ENCODE measurements at regions not wholly inside any gene's neighbourhood (a gene's known extent, or its start where the extent isn't known, plus 50 kb on each side); places are given as distances from the start of the nearest gene placed in this dataset.

DNA sequence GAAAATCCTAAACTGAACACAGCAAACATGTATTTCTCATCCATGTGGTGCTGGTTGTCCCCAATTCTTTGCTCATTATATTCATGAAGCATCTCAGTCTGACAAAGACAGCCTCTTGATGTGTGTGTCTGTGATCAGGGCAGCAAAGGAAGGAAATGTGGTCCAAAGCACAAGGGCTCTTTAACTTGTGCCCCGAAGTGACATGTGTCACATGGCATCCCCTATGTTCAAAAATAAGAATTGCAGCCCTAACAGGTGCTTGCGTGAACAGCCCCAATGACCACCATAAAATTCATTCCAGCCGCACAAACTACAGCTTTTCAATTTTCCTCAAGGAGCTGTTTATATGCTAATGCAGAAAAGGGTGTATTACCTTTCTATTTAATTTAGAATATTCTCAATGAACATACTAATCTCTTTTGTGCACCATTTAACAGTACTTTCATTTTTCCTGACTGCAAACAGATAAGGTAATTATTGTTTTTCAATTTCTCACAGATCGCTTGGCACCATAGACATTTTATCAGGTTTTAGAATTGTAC, 231.9 kb upstream of the CTSO start:
- dilution Hi-C loops (cut with MboI; ENCODE audit: extremely low pct_ligation_motif_present, low sequenced_read_pairs) = no loop called here
- no peak overlapping the region for H3K4me3 ChIP-seq (replicated peaks in 1 of 3; ENCODE audit: insufficient read depth in 1 of 3, low read depth in 1 of 3, low read length in 3 of 3)
- POLR2A ChIA-PET = no interaction called here

More for the DNA sequence above, 231.9 kb upstream of the CTSO start:
- no peaks in the 10 kb centered on the region for H4K20me1 ChIP-seq (replicated peaks; ENCODE audit: control insufficient read depth, extremely low read depth, insufficient read depth, low read length)
- no peaks in the 10 kb centered on the region for H3K4me1 ChIP-seq (ENCODE audit: control insufficient read depth, extremely low read depth, insufficient read depth, low read length)
- H3K79me2 ChIP-seq (ENCODE audit: control insufficient read depth, insufficient read depth, low read length) = no peaks in the 10 kb centered on the region
- intact Hi-C loops (cut with micrococcal nuclease) = no loop called here
- no peaks in the 10 kb centered on the region for H3K9me1 ChIP-seq (replicated peaks; ENCODE audit: control insufficient read depth, extremely low read depth, insufficient read depth, low read length)
- CTCF ChIA-PET = no interaction called here
- no peak for DNase-seq (ENCODE audit: low read depth, low spot score)
- no TSS peak for BruUV-seq (replicated peaks)
- no peak for FAIRE-seq
- no peak overlapping the region for H2AFZ ChIP-seq (ENCODE audit: low read depth, low read length)
- H3K36me3 ChIP-seq (ENCODE audit: control insufficient read depth in 2 of 2, extremely low read depth in 1 of 2, insufficient read depth in 2 of 2, low read length in 2 of 2) = no peaks in the 10 kb centered on the region
- H3K27me3 ChIP-seq (ENCODE audit: control insufficient read depth in 2 of 2, insufficient read depth in 2 of 2, low read length in 2 of 2) = no peaks in the 10 kb centered on the region
- H3K4me2 ChIP-seq (ENCODE audit: insufficient read depth, low read length) = no peak overlapping the region
- H3K27ac ChIP-seq (ENCODE audit: insufficient read depth, low read depth, low read length) = no peak overlapping the region
- no peak for TF ChIP-seq POLR2A (IDR thresholded peaks at IDR 0.05; ENCODE audit: low read depth, low read length)
- no peak for TF ChIP-seq FOS (IDR thresholded peaks at IDR 0.05; ENCODE audit: borderline replicate concordance, insufficient read depth, low read length)
- no peak for TF ChIP-seq CTCF (IDR thresholded peaks at IDR 0.05; ENCODE audit: extremely low read depth in 1 of 2, insufficient read depth in 1 of 2, low read depth in 1 of 2, low read length in 2 of 2)
- TF ChIP-seq POLR2AphosphoS5 (IDR thresholded peaks at IDR 0.05; ENCODE audit: insufficient read depth, low read depth, low read length) = no peak
- TF ChIP-seq EZH2 (IDR thresholded peaks at IDR 0.05; ENCODE audit: borderline replicate concordance, low read depth, low read length, severe bottlenecking) = no peak
- TF ChIP-seq MYC (IDR thresholded peaks at IDR 0.05; ENCODE audit: low read depth, low read length) = no peak
- no peak for TF ChIP-seq GATA2 (IDR thresholded peaks at IDR 0.05; ENCODE audit: insufficient read depth, insufficient read length, low read depth, low read length)
- TF ChIP-seq, protein P1, sequence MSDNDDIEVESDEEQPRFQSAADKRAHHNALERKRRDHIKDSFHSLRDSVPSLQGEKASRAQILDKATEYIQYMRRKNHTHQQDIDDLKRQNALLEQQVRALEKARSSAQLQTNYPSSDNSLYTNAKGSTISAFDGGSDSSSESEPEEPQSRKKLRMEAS (IDR thresholded peaks at IDR 0.05; ENCODE audit: insufficient read depth, insufficient read length) = no peak
- TF ChIP-seq JUN (IDR thresholded peaks at IDR 0.05; ENCODE audit: borderline replicate concordance, insufficient read depth, insufficient read length, low read depth) = no peak
- H3K9ac ChIP-seq (replicated peaks; ENCODE audit: extremely low read depth, insufficient read depth, low read length) = no peak overlapping the region
- H3K9me3 ChIP-seq (replicated peaks; ENCODE audit: control insufficient read depth, insufficient read depth, low read length) = no peaks in the 10 kb centered on the region

Measured in endothelial cell of umbilical vein (primary cell).